H1 (cell line): ENCODE measurements at regions not wholly inside any gene's neighbourhood (a gene's known extent, or its start where the extent isn't known, plus 50 kb on each side); places are given as distances from the start of the nearest gene placed in this dataset.

Source experiments
- CHD1 ChIP-seq: IDR thresholded peaks from 2 replicates; pipeline ENCODE4 v1.6.1; 2012; ENCODE audit warnings: low read depth, low read length, improper control_type of control experiment
- CHD7 ChIP-seq: fragments of 300-600 bp; sonication (generic); IDR thresholded peaks from 2 replicates; pipeline ENCODE4 v1.7.1; 2012; ENCODE audit warnings: low read length, moderate library complexity, mild to moderate bottlenecking, inconsistent platforms; ENCODE audit not compliant: insufficient replicate concordance
- JUND ChIP-seq: IDR thresholded peaks from 2 replicates; pipeline ENCODE4 v1.6.1; 2011; ENCODE audit warnings: mild to moderate bottlenecking, improper control_type of control experiment, low read length
- KDM4A ChIP-seq: IDR thresholded peaks from one replicate; pipeline ENCODE4 v1.7.1; 2012; ENCODE audit warnings: low read depth, mild to moderate bottlenecking, moderate library complexity, low read length, inconsistent platforms; ENCODE audit not compliant: severe bottlenecking
- NANOG ChIP-seq: IDR thresholded peaks from 2 replicates; pipeline ENCODE4 v1.6.1; 2011; ENCODE audit warnings: low read length, low read depth, mild to moderate bottlenecking, inconsistent platforms; ENCODE audit not compliant: insufficient read depth, poor library complexity, severe bottlenecking
- NRF1 ChIP-seq: IDR thresholded peaks from 2 replicates; pipeline ENCODE4 v1.6.1; 2011; ENCODE audit warnings: mild to moderate bottlenecking, low read depth, low read length, improper control_type of control experiment
- RFX5 ChIP-seq: IDR thresholded peaks from 2 replicates; pipeline ENCODE4 v1.6.1; 2011; ENCODE audit warnings: low read depth, low read length, improper control_type of control experiment, borderline replicate concordance
- SAP30 ChIP-seq: fragments of 300-600 bp; sonication (generic); IDR thresholded peaks from 2 replicates; pipeline ENCODE4 v1.7.1; 2012; ENCODE audit warnings: low read length, moderate library complexity, mild to moderate bottlenecking, inconsistent platforms; ENCODE audit not compliant: insufficient read depth, insufficient replicate concordance
- SUZ12 ChIP-seq: fragments of 200-600 bp; sonication (generic); IDR thresholded peaks from 2 replicates; pipeline ENCODE4 v1.6.1; 2012; ENCODE audit warnings: mild to moderate bottlenecking, inconsistent platforms, low read length, moderate library complexity, mixed read lengths
- TAF1 ChIP-seq: IDR thresholded peaks from 2 replicates; pipeline ENCODE4 v1.6.1; 2011; ENCODE audit warnings: mild to moderate bottlenecking, low read depth, low read length
- TBP ChIP-seq: IDR thresholded peaks from 2 replicates; pipeline ENCODE4 v1.6.1; 2011; ENCODE audit warnings: low read depth, low read length, improper control_type of control experiment
- TCF12 ChIP-seq: IDR thresholded peaks from 2 replicates; pipeline ENCODE4 v1.6.1; 2011; ENCODE audit warnings: low read depth, mild to moderate bottlenecking, low read length

GRCh38 chr18:27582760-27583412, 397.8 kb upstream of the CHST9 start (continued):
- TF ChIP-seq CHD7 (no peak), TCF12 (no peak), RFX5 (no peak), CHD1 (no peak), KDM4A (no peak), NRF1 (no peak), TAF1 (no peak), TBP (no peak), JUND (no peak), SUZ12 (no peak), NANOG (no peak), SAP30 (no peak)
